SU-DHL-6 (cell line): ENCODE measurements at regions not wholly inside any gene's neighbourhood (a gene's known extent, or its start where the extent isn't known, plus 50 kb on each side); places are given as distances from the start of the nearest gene placed in this dataset.

ENCODE experiments used
- CTCF ChIP-seq: fragments of 200-600 bp; sonication (generic); IDR thresholded peaks from one replicate; pipeline ENCODE4 v1.5.1; 2017; ENCODE audit warnings: antibody characterized with exemption, mild to moderate bottlenecking, low read length, moderate library complexity; ENCODE audit not compliant: insufficient read depth, poor library complexity, severe bottlenecking
- EZH2phosphoT487 ChIP-seq: fragments of 200-600 bp; sonication (generic), shearing (Covaris generic); conservative IDR thresholded peaks from 2 replicates; pipeline ENCODE4 v1.6.1; 2018; ENCODE audit warnings: mild to moderate bottlenecking, antibody characterized with exemption, low read length, moderate library complexity, mixed read lengths

GRCh38 chr5:74499256-74500050 is 141.1 kb downstream of the ENC1 start:
- TF ChIP-seq CTCF (no peak), EZH2phosphoT487 (no peak)
